Liver (tissue), 8 donors: ENCODE measurements at regions not wholly inside any gene's neighbourhood (a gene's known extent, or its start where the extent isn't known, plus 50 kb on each side); places are given as distances from the start of the nearest gene placed in this dataset.

ENCODE experiments used
- DNase-seq: peaks from one replicate; pipeline ENCODE4 v3.0.0-alpha.2; 2017; ENCODE audit warnings: low spot score
- H3K27ac ChIP-seq, 2 donors: one replicate each; pipeline ENCODE4 v1.7.0; 2013; ENCODE audit warnings: inconsistent platforms in 2 of 2, low read length in 2 of 2, control low read depth in 1 of 2, low read depth in 1 of 2, mild to moderate bottlenecking in 1 of 2
- H3K27me3 ChIP-seq, 4 donors: one replicate each; pipeline versions ENCODE4 v1.6.1 to v1.7.0; 2013; ENCODE audit warnings: low read length in 3 of 4, inconsistent platforms in 1 of 4, mild to moderate bottlenecking in 1 of 4, moderate library complexity in 1 of 4; ENCODE audit not compliant: control insufficient read depth in 4 of 4, insufficient read depth in 4 of 4
- H3K36me3 ChIP-seq, 4 donors: one replicate each; pipeline versions ENCODE4 v1.6.1 to v1.7.0; 2013; ENCODE audit warnings: low read length in 3 of 4, mild to moderate bottlenecking in 3 of 4, low read depth in 1 of 4, moderate library complexity in 1 of 4; ENCODE audit not compliant: control insufficient read depth in 4 of 4, insufficient read depth in 3 of 4
- H3K4me1 ChIP-seq, 4 donors: one replicate each; pipeline versions ENCODE4 v1.6.1 to v1.7.0; 2013; ENCODE audit warnings: low read length in 3 of 4, mild to moderate bottlenecking in 3 of 4, moderate library complexity in 1 of 4; ENCODE audit not compliant: control insufficient read depth in 4 of 4, insufficient read depth in 4 of 4
- H3K4me3 ChIP-seq, 3 donors: one replicate each; pipeline versions ENCODE4 v1.6.1 to v1.7.0; 2013; ENCODE audit warnings: low read length in 3 of 3, control low read depth in 1 of 3, low read depth in 1 of 3, mild to moderate bottlenecking in 1 of 3
- H3K9ac ChIP-seq, 2 donors: one replicate each; pipeline ENCODE4 v1.7.0; 2013; ENCODE audit warnings: low read length in 2 of 2, mild to moderate bottlenecking in 2 of 2, moderate library complexity in 2 of 2, control low read depth in 1 of 2, low read depth in 1 of 2
- H3K9me3 ChIP-seq, 4 donors: one replicate each; pipeline versions ENCODE4 v1.6.1 to v1.7.0; 2013; ENCODE audit warnings: low read length in 3 of 4; ENCODE audit not compliant: control insufficient read depth in 4 of 4
- ATF3 ChIP-seq: IDR thresholded peaks from 2 replicates; pipeline ENCODE4 v1.6.1; 2016; ENCODE audit warnings: antibody characterized with exemption
- CTCF ChIP-seq: fragments of 150-350 bp; IDR thresholded peaks from 2 replicates; pipeline ENCODE4 v1.5.1; 2017; ENCODE audit warnings: improper control_type of control experiment, low read depth, low read length; ENCODE audit not compliant: missing input control
- EGR1 ChIP-seq, 2 donors: IDR thresholded peaks; 2 replicates each; pipeline ENCODE4 v1.6.1; 2016 to 2018; ENCODE audit warnings: antibody characterized with exemption in 2 of 2, low read depth in 2 of 2
- FOXA1 ChIP-seq: IDR thresholded peaks from 2 replicates; pipeline ENCODE4 v1.6.1; 2016; ENCODE audit warnings: antibody characterized with exemption
- FOXA2 ChIP-seq: IDR thresholded peaks from 2 replicates; pipeline ENCODE4 v1.6.1; 2016; ENCODE audit warnings: antibody characterized with exemption
- HNF4A ChIP-seq, 2 donors: conservative IDR thresholded peaks; 2 replicates each; pipeline ENCODE4 v1.6.1; 2016; ENCODE audit warnings: antibody characterized with exemption in 2 of 2, mild to moderate bottlenecking in 2 of 2
- HNF4G ChIP-seq: IDR thresholded peaks from 2 replicates; pipeline ENCODE4 v1.6.1; 2016; ENCODE audit warnings: antibody characterized with exemption
- JUND ChIP-seq, 2 donors: IDR thresholded peaks; 2 replicates each; pipeline ENCODE4 v1.6.1; 2016; ENCODE audit warnings: antibody characterized with exemption in 2 of 2
- MAX ChIP-seq: IDR thresholded peaks from 2 replicates; pipeline ENCODE4 v1.6.1; 2016; ENCODE audit warnings: antibody characterized with exemption
- NR2F2 ChIP-seq: IDR thresholded peaks from 2 replicates; pipeline ENCODE4 v1.6.1; 2016; ENCODE audit warnings: antibody characterized with exemption
- RAD21 ChIP-seq, 2 donors: IDR thresholded peaks; 2 replicates each; pipeline ENCODE4 v1.6.1; 2016; ENCODE audit warnings: antibody characterized with exemption in 2 of 2, mild to moderate bottlenecking in 2 of 2
- RXRA ChIP-seq, 2 donors: IDR thresholded peaks; 2 replicates each; pipeline ENCODE4 v1.6.1; 2017 to 2018; ENCODE audit warnings: antibody characterized with exemption in 2 of 2, mild to moderate bottlenecking in 1 of 2
- SP1 ChIP-seq: IDR thresholded peaks from 2 replicates; pipeline ENCODE4 v1.6.1; 2018; ENCODE audit warnings: antibody characterized with exemption, mild to moderate bottlenecking
- TAF1 ChIP-seq: conservative IDR thresholded peaks from 2 replicates; pipeline ENCODE4 v1.6.1; 2016; ENCODE audit warnings: antibody characterized with exemption, mild to moderate bottlenecking
- YY1 ChIP-seq: IDR thresholded peaks from 2 replicates; pipeline ENCODE4 v1.6.1; 2016; ENCODE audit warnings: antibody characterized with exemption, mild to moderate bottlenecking
- ZBTB33 ChIP-seq: IDR thresholded peaks from 2 replicates; pipeline ENCODE4 v1.6.1; 2016; ENCODE audit warnings: antibody characterized with exemption
- WGBS: extraction: QIAGEN DNeasy Blood & Tissue Kit; methylation state at CpG from one replicate; pipeline ENCODE4 v1.1.7; 2013; 5-methylcytosine and 5-hydroxymethylcytosine counted together
- TF ChIP-seq, protein P1 (sequence below): IDR thresholded peaks from 2 replicates; pipeline ENCODE4 v1.6.1; 2016; ENCODE audit warnings: antibody characterized with exemption, mild to moderate bottlenecking
- donor health status: healthy.
- donor health status: healthy.
- donor health status: healthy.
- donor health status: healthy.
- donor health status: healthy.

GRCh38 chr9:80560976-80561375 lies 989.2 kb downstream of the TLE4 start:
- Histone ChIP-seq H3K9ac (no peak overlapping the region), H3K27me3 (no peaks in the 10 kb centered on the region), H3K9me3 (no peaks in the 10 kb centered on the region), H3K4me3 (no peak overlapping the region), H3K36me3 (peaks cover 0 to 2% (median 0%) of the 10 kb centered on the region in 4 donors), H3K4me1 (no peaks in the 10 kb centered on the region), H3K27ac (no peak overlapping the region)
- WGBS: 90% methylated on average over 2 of the region's 2 CpGs
- DNase-seq: no peak
- no peak for TF ChIP-seq NR2F2
- TF ChIP-seq MAX: no peak
- no peak for TF ChIP-seq HNF4A (conservative IDR thresholded peaks at IDR 0.05)
- TF ChIP-seq FOXA2: no peak
- no peak for TF ChIP-seq ZBTB33
- TF ChIP-seq RXRA (IDR thresholded peaks at IDR 0.05): no peak
- TF ChIP-seq FOXA1: no peak
- no peak for TF ChIP-seq CTCF
- TF ChIP-seq ATF3: no peak
- no peak for TF ChIP-seq RAD21 (IDR thresholded peaks at IDR 0.05)
- TF ChIP-seq SP1: no peak
- TF ChIP-seq, protein P1, sequence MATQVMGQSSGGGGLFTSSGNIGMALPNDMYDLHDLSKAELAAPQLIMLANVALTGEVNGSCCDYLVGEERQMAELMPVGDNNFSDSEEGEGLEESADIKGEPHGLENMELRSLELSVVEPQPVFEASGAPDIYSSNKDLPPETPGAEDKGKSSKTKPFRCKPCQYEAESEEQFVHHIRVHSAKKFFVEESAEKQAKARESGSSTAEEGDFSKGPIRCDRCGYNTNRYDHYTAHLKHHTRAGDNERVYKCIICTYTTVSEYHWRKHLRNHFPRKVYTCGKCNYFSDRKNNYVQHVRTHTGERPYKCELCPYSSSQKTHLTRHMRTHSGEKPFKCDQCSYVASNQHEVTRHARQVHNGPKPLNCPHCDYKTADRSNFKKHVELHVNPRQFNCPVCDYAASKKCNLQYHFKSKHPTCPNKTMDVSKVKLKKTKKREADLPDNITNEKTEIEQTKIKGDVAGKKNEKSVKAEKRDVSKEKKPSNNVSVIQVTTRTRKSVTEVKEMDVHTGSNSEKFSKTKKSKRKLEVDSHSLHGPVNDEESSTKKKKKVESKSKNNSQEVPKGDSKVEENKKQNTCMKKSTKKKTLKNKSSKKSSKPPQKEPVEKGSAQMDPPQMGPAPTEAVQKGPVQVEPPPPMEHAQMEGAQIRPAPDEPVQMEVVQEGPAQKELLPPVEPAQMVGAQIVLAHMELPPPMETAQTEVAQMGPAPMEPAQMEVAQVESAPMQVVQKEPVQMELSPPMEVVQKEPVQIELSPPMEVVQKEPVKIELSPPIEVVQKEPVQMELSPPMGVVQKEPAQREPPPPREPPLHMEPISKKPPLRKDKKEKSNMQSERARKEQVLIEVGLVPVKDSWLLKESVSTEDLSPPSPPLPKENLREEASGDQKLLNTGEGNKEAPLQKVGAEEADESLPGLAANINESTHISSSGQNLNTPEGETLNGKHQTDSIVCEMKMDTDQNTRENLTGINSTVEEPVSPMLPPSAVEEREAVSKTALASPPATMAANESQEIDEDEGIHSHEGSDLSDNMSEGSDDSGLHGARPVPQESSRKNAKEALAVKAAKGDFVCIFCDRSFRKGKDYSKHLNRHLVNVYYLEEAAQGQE: no peak
- TF ChIP-seq TAF1: no peak

GRCh38 chr9:80557256-80557655 lies 985.5 kb downstream of the TLE4 start:
- Histone ChIP-seq H3K27ac (no peak overlapping the region), H3K4me1 (no peaks in the 10 kb centered on the region), H3K27me3 (no peaks in the 10 kb centered on the region), H3K4me3 (no peak overlapping the region), H3K9ac (no peak overlapping the region), H3K9me3 (no peaks in the 10 kb centered on the region), H3K36me3 (peaks cover 0 to 2% (median 0%) of the 10 kb centered on the region in 4 donors)
- WGBS: 98% methylated on average over 1 of the region's 1 CpG
- TF ChIP-seq HNF4G: no peak
- no peak for TF ChIP-seq CTCF
- TF ChIP-seq JUND (IDR thresholded peaks at IDR 0.05): no peak
- TF ChIP-seq, protein P1: no peak
- no peak for TF ChIP-seq RXRA (IDR thresholded peaks at IDR 0.05)
- TF ChIP-seq YY1: no peak
- no peak for TF ChIP-seq FOXA2
- TF ChIP-seq SP1: no peak
- no peak for TF ChIP-seq NR2F2
- no peak for TF ChIP-seq EGR1 (IDR thresholded peaks at IDR 0.05; ENCODE audit: low read depth in 2 of 2)
- DNase-seq: no peak
